ENCODE measurements at regions not wholly inside any gene's neighbourhood (a gene's known extent, or its start where the extent isn't known, plus 50 kb on each side); places are given as distances from the start of the nearest gene placed in this dataset.

DNA sequence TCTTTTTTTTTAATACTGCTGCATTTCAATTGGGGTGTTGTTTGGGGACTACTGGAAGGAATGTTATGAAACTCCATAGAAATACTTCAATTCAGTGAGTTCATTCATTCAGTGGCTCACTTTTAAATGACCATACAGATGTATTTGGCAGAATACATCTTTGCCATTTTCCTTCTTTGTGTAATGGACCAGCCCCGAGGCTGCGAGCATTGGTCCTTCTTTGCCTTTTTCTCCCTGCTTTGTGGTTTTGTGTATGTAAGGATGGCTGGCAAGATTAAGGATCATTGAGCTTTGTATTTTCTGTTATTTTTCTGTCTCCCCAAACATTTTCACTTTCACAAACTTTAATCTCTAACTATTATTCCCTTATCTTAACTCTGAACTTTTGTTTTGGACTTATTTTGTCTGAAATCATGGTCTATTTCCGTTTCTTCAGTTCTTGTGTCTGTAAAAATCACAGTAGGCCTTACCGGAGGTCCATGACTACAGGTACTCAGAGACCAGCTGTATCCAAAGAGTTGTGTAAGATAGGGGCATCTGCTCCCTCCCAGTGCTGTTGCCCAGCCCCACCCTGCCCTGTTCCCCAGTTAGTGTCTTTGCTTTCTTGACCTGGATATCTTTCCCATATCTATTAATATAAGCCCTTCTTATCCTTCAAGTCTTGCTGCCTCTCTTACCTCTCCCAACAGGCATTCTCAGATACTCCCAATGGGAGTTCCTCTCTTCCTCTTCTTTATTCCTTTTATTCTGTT is 154.3 kb upstream of the DMRT1 start:
- TF ChIP-seq, protein P1, sequence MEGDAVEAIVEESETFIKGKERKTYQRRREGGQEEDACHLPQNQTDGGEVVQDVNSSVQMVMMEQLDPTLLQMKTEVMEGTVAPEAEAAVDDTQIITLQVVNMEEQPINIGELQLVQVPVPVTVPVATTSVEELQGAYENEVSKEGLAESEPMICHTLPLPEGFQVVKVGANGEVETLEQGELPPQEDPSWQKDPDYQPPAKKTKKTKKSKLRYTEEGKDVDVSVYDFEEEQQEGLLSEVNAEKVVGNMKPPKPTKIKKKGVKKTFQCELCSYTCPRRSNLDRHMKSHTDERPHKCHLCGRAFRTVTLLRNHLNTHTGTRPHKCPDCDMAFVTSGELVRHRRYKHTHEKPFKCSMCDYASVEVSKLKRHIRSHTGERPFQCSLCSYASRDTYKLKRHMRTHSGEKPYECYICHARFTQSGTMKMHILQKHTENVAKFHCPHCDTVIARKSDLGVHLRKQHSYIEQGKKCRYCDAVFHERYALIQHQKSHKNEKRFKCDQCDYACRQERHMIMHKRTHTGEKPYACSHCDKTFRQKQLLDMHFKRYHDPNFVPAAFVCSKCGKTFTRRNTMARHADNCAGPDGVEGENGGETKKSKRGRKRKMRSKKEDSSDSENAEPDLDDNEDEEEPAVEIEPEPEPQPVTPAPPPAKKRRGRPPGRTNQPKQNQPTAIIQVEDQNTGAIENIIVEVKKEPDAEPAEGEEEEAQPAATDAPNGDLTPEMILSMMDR (IDR thresholded peaks at IDR 0.05 in 8 of 11, conservative IDR thresholded peaks at IDR 0.05 in 3 of 11) = no peak
- no peak for TF ChIP-seq POLR2A (IDR thresholded peaks at IDR 0.05)
- Histone ChIP-seq H3K36me3 (no peaks in the 10 kb centered on the region), H3K27me3 (replicated peaks in 1 of 7) (no peaks in the 10 kb centered on the region), H3K9me3 (no peaks in the 10 kb centered on the region), H3K4me3 (no peak overlapping the region), H3K27ac (no peak overlapping the region), H3K4me1 (no peaks in the 10 kb centered on the region)
- intact Hi-C loops (cut with DNase I; ENCODE audit: low total_unique reads) = no loop called here
- DNase-seq = no peak
- WGBS, 5 donors = 92 to 98% (median 95%) methylated on average over 4 of the region's 4 CpGs

DNA sequence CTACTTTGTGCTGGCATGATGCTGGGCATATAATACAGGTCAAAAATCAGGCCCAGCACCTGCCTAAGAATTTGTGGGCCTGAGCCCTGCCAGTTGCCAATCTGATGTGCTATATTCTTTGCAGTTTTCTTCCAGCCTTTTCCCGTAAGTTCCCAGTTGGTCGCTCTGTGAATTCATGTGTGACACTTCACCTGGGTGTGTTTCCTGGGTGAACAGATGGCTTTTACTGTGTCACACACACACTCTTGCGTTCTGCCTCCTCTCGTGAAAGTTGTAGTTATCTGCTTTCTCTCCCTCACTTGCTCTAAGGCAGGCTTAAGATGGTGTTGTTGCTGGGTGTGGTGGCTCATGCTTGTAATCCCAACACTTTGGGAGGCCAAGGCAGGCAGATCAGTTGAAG is 153.5 kb upstream of the DMRT1 start:
- Histone ChIP-seq H3K27me3 (replicated peaks in 1 of 7) (no peaks in the 10 kb centered on the region), H3K4me3 (no peak overlapping the region), H3K27ac (no peak overlapping the region), H3K9me3 (no peaks in the 10 kb centered on the region), H3K36me3 (no peaks in the 10 kb centered on the region), H3K4me1 (peaks cover 0 to 3% (median 0%) of the 10 kb centered on the region in 6 donors)
- DNase-seq = no peak
- TF ChIP-seq, protein P1 (IDR thresholded peaks at IDR 0.05 in 8 of 11, conservative IDR thresholded peaks at IDR 0.05 in 3 of 11) = no peak
- no peak for TF ChIP-seq POLR2A (IDR thresholded peaks at IDR 0.05)
- intact Hi-C loops (cut with DNase I; ENCODE audit: low total_unique reads) = no loop called here
- 72 to 91% (median 85%) methylated on average over 4 of the region's 4 CpGs for whole genome bisulfite sequencing, 5 donors

DNA sequence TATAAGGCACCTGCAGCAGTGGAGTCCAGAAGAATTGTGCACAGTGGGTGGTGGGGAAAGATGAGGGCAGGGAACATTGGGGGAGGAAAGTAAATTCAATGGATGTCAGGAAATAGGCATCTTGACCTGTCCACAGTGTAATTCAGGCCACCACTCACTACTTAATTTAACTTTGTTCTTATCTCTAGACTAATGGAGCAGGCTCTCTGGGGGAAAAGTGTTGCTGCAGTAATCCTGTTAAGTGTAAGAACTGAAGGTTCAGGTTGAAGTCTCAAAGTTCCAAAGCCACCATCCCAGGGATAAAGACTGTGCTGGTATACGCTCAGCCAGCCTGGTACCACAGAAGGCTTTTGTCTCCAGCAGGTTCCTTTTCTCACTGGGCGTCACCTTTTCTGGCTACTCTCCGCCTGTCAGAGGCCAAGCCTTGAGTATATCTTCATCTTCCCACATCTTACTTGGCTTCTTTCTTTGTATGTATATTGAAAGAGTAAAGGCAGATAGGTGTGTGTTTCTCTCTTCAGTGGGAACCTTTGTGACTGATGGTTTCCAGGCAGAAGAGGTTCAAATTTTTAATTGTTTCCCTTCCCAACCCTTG is 150.9 kb upstream of the DMRT1 start:
- H3K27ac ChIP-seq = no peak overlapping the region
- H3K4me1 ChIP-seq = peaks cover 0 to 28% (median 13%) of the 10 kb centered on the region in 6 donors
- WGBS, 5 donors = 61 to 100% (median 76%) methylated on average over 2 to 3 of the region's 3 CpGs
- intact Hi-C loops (cut with DNase I; ENCODE audit: low total_unique reads) = no loop called here
- H3K27me3 ChIP-seq (replicated peaks in 1 of 7) = no peaks in the 10 kb centered on the region
- H3K9me3 ChIP-seq = no peaks in the 10 kb centered on the region
- no peak for DNase-seq
- TF ChIP-seq, protein P1 (IDR thresholded peaks at IDR 0.05 in 8 of 11, conservative IDR thresholded peaks at IDR 0.05 in 3 of 11) = no peak
- TF ChIP-seq POLR2AphosphoS5 (IDR thresholded peaks at IDR 0.05) (no peak), POLR2A (IDR thresholded peaks at IDR 0.05) (no peak)
- no peaks in the 10 kb centered on the region for H3K36me3 ChIP-seq
- no peak overlapping the region for H3K4me3 ChIP-seq

DNA sequence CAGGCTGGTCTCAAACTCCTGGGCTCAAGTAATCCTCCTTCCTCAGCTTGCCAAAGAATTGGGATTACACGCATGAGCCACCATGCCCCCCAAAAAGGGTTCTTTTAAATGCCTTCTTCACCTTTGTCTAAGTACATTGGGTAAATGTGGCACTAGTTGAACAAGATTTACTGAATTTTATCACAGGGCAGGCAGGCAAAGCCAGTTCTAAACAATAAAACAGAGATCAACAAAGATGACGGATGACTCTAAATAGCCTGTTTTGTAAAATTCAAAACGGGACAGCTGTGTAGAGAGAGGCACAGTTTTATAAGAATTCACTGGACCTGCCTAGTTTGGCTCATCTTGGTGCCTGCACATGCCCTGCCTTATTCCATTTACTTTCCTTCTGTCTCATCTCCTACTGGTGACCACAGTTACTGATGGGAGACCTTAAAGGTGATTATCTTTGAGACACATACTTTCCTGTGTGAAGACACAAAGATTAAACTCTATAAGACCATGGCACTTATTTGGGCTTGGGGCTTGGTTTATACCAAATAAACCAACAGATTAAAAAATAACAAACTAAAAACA is 149.6 kb upstream of the DMRT1 start:
- no peaks in the 10 kb centered on the region for H3K9me3 ChIP-seq
- intact Hi-C loops (cut with DNase I; ENCODE audit: low total_unique reads) = no loop called here
- 58 to 70% (median 64%) methylated on average over 3 of the region's 3 CpGs for WGBS, 5 donors
- H3K4me1 ChIP-seq = peaks cover 0 to 28% (median 13%) of the 10 kb centered on the region in 6 donors
- no peaks in the 10 kb centered on the region for H3K36me3 ChIP-seq
- no peaks in the 10 kb centered on the region for H3K27me3 ChIP-seq (replicated peaks in 1 of 7)
- H3K4me3 ChIP-seq = no peak overlapping the region
- DNase-seq = no peak
- TF ChIP-seq, protein P1 (IDR thresholded peaks at IDR 0.05 in 8 of 11, conservative IDR thresholded peaks at IDR 0.05 in 3 of 11) = no peak
- no peak for TF ChIP-seq POLR2A (IDR thresholded peaks at IDR 0.05)
- H3K27ac ChIP-seq = peak overlapping the region in 2 of 8 donors; percentile 60 to 65
